OCI-LY7 (cell line): ENCODE measurements at regions not wholly inside any gene's neighbourhood (a gene's known extent, or its start where the extent isn't known, plus 50 kb on each side); places are given as distances from the start of the nearest gene placed in this dataset.

Experiments used
- BruUV-seq: library from RNA; stranded (reverse); fragments of 400-500 nt; replicated peaks from 2 replicates; lab custom pipeline; 2021; lab: Mats Ljungman, UMichigan
- CTCF ChIA-PET: fragments of 300-600 bp; sonication (Branson Sonifier 250); formaldehyde crosslinking; loops from one replicate; lab custom pipeline; 2022; ENCODE audit warnings: antibody characterized with exemption; ENCODE audit not compliant: unreplicated experiment; lab: Charles Lee
- POLR2A ChIA-PET: fragments of 300-600 bp; sonication (Branson Sonifier 250); formaldehyde crosslinking; loops from one replicate; lab custom pipeline; 2022; ENCODE audit warnings: antibody characterized with exemption; lab: Charles Lee
- DNase-seq: peaks from one replicate; pipeline ENCODE4 v3.0.0-alpha.2; 2015; ENCODE audit warnings: low spot score
- H2AFZ ChIP-seq: fragments of 200-600 bp; sonication (generic), shearing (Covaris generic); 2 replicates; pipeline ENCODE4 v1.6.1; 2014; ENCODE audit warnings: mild to moderate bottlenecking, antibody characterized with exemption, low read length, moderate library complexity
- H3K27ac ChIP-seq: fragments of 200-600 bp; sonication (generic); 2 replicates; pipeline ENCODE4 v1.5.1; 2014; ENCODE audit warnings: mixed run types, low read depth, mild to moderate bottlenecking, moderate library complexity, low read length, inconsistent platforms; ENCODE audit not compliant: poor library complexity, severe bottlenecking
- H3K36me3 ChIP-seq: fragments of 200-600 bp; sonication (generic); 2 replicates; pipeline ENCODE4 v1.6.1; 2014; ENCODE audit warnings: mild to moderate bottlenecking, antibody characterized with exemption, low read length, moderate library complexity, mixed read lengths; ENCODE audit not compliant: insufficient read depth
- H3K4me1 ChIP-seq: fragments of 200-600 bp; sonication (generic); 2 replicates; pipeline ENCODE4 v1.5.1; 2014; ENCODE audit warnings: mild to moderate bottlenecking, low read length; ENCODE audit not compliant: insufficient read depth, poor library complexity, severe bottlenecking
- H3K4me2 ChIP-seq: fragments of 200-600 bp; sonication (generic); 2 replicates; pipeline ENCODE4 v1.6.1; 2014; ENCODE audit warnings: mild to moderate bottlenecking, low read length
- H3K4me3 ChIP-seq: fragments of 200-600 bp; sonication (generic); 2 replicates; pipeline ENCODE4 v1.5.1; 2014; ENCODE audit warnings: mild to moderate bottlenecking, low read depth, low read length; ENCODE audit not compliant: poor library complexity, severe bottlenecking
- H3K79me2 ChIP-seq: fragments of 200-600 bp; sonication (generic); 2 replicates; pipeline ENCODE4 v1.6.1; 2016; ENCODE audit warnings: low read depth, mild to moderate bottlenecking, low read length, moderate library complexity, mixed read lengths; ENCODE audit not compliant: insufficient read depth
- H3K9me2 ChIP-seq: fragments of 200-600 bp; sonication (generic); 2 replicates; pipeline ENCODE4 v1.6.1; 2016; ENCODE audit warnings: mild to moderate bottlenecking, low read length, mixed read lengths; ENCODE audit not compliant: insufficient read depth
- H3K9me3 ChIP-seq: fragments of 200-600 bp; sonication (generic); 2 replicates; pipeline ENCODE4 v1.6.1; 2014; ENCODE audit warnings: mild to moderate bottlenecking, mixed run types, low read length, mixed read lengths
- H4K20me1 ChIP-seq: fragments of 200-600 bp; sonication (generic); 2 replicates; pipeline ENCODE4 v1.6.1; 2014; ENCODE audit warnings: mild to moderate bottlenecking, antibody characterized with exemption, low read length, moderate library complexity, mixed read lengths; ENCODE audit not compliant: insufficient read depth
- EZH2phosphoT487 ChIP-seq: fragments of 200-600 bp; sonication (generic); IDR thresholded peaks from 2 replicates; pipeline ENCODE4 v1.6.1; 2018; ENCODE audit warnings: low read depth, borderline replicate concordance, mild to moderate bottlenecking, mixed run types, antibody characterized with exemption, low read length, moderate library complexity, mixed read lengths
- intact Hi-C: fragments of 100-400 bp; cut with micrococcal nuclease; formaldehyde crosslinking; loops from one replicate; pipeline ENCODE4 v1.10.0; 2022; ENCODE audit not compliant: unreplicated experiment
- TF ChIP-seq, protein P1 (sequence below): fragments of 200-600 bp; sonication (generic); conservative IDR thresholded peaks from 2 replicates; pipeline ENCODE4 v1.5.1; 2014; ENCODE audit warnings: mild to moderate bottlenecking, antibody characterized with exemption, low read length, moderate library complexity, mixed read lengths

DNA sequence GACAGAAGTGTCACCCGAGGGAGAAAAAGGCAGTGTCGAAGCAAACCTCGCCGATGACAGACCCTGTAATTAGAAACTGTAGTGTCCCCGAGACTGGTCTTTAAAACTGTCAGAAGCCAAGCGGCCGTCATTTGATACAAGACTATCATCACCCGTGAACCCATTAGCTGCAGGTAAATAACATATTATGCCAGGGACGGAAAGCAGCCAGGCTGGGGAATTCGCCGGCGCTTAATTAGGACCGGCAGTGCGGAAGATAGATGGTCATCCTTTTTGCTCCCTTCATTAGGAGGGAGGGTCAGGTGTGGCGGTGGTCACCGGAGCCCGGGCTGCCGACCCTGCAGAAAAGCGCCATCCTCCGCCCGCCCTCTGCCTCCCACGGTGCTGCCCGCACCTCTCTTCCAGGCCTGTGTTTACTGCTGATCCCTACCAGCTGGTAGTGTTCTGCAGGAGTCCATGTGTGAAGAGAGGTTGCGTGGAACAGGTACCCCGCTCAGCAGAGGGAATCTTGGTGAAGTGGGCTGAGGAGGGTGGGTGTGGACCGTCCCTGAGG, 109.4 kb upstream of the GSE1 start:
- H3K36me3 ChIP-seq, result no peaks in the 10 kb centered on the region
- no peaks in the 10 kb centered on the region for H3K9me3 ChIP-seq
- intact Hi-C loops, result no loop called here
- no peaks in the 10 kb centered on the region for H3K79me2 ChIP-seq
- H3K27ac ChIP-seq, result no peak overlapping the region
- no peak overlapping the region for H3K4me3 ChIP-seq
- H4K20me1 ChIP-seq, result no peaks in the 10 kb centered on the region
- no peak overlapping the region for H3K4me2 ChIP-seq
- ChIA-PET CTCF (no interaction called here), POLR2A (no interaction called here)
- H3K4me1 ChIP-seq, result peaks cover 11% of the 10 kb centered on the region
- BruUV-seq, result no TSS peak
- TF ChIP-seq, protein P1, sequence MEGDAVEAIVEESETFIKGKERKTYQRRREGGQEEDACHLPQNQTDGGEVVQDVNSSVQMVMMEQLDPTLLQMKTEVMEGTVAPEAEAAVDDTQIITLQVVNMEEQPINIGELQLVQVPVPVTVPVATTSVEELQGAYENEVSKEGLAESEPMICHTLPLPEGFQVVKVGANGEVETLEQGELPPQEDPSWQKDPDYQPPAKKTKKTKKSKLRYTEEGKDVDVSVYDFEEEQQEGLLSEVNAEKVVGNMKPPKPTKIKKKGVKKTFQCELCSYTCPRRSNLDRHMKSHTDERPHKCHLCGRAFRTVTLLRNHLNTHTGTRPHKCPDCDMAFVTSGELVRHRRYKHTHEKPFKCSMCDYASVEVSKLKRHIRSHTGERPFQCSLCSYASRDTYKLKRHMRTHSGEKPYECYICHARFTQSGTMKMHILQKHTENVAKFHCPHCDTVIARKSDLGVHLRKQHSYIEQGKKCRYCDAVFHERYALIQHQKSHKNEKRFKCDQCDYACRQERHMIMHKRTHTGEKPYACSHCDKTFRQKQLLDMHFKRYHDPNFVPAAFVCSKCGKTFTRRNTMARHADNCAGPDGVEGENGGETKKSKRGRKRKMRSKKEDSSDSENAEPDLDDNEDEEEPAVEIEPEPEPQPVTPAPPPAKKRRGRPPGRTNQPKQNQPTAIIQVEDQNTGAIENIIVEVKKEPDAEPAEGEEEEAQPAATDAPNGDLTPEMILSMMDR, result no peak
- no peak for TF ChIP-seq EZH2phosphoT487
- DNase-seq, result no peak
- no peak overlapping the region for H2AFZ ChIP-seq
- H3K9me2 ChIP-seq, result no peaks in the 10 kb centered on the region

DNA sequence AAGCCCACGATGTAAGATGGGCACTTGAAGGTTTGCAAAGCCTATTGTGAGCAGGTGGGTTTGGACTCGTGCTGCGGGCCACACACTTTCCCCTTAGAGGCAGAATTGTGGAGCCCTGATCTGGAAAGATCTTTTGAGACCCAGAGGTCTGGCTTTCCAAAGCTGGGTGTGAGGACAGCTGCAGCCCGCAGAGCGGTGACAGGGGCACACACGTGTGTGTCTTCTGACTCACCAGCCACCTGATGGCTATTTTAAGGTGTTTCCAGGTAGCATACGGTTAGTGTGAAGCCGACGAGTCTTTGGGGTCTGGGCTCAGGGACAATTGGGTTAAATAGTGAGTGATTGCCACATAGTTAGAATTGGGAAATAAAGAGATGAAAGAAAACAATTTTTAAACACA, 108.9 kb upstream of the GSE1 start:
- Histone ChIP-seq H3K9me3 (no peaks in the 10 kb centered on the region), H2AFZ (no peak overlapping the region), H3K79me2 (no peaks in the 10 kb centered on the region), H3K9me2 (no peaks in the 10 kb centered on the region), H3K4me2 (no peak overlapping the region), H3K4me1 (peaks cover 8% of the 10 kb centered on the region), H4K20me1 (no peaks in the 10 kb centered on the region), H3K36me3 (no peaks in the 10 kb centered on the region), H3K27ac (no peak overlapping the region), H3K4me3 (no peak overlapping the region)
- CTCF ChIA-PET, result no interaction called here
- TF ChIP-seq EZH2phosphoT487, result no peak
- TF ChIP-seq, protein P1, result no peak
- intact Hi-C loops, result no loop called here
- peak; percentile 16 for DNase-seq
- no TSS peak for BruUV-seq
- POLR2A ChIA-PET, result no interaction called here

GRCh38 chr16:85505794-85506634, 107.1 kb upstream of the GSE1 start:
- Histone ChIP-seq H3K4me2 (no peak overlapping the region), H2AFZ (no peak overlapping the region), H3K9me3 (no peaks in the 10 kb centered on the region), H3K79me2 (no peaks in the 10 kb centered on the region), H3K4me1 (peaks cover 8% of the 10 kb centered on the region), H3K9me2 (no peaks in the 10 kb centered on the region), H3K27ac (no peak overlapping the region), H3K4me3 (no peak overlapping the region), H3K36me3 (no peaks in the 10 kb centered on the region), H4K20me1 (no peaks in the 10 kb centered on the region)
- ChIA-PET POLR2A (interaction anchor here (0.6 kb wide), 1 partner anchor 111 kb away, joined by 4 read pairs; no protein-coding TSS in a partner anchor), CTCF (no interaction called here)
- no TSS peak for BruUV-seq
- no peak for DNase-seq
- intact Hi-C loops, result no loop called here
- no peak for TF ChIP-seq EZH2phosphoT487
- TF ChIP-seq, protein P1, result no peak
